Stimulated activated CD4-positive, alpha-beta T cell treated with anti-CD3 and anti-CD28 coated beads, Interleukin-1b, Interleukin-23, amount 100 ng/mL, for 48 hours (primary cell): ENCODE measurements at regions not wholly inside any gene's neighbourhood (a gene's known extent, or its start where the extent isn't known, plus 50 kb on each side); places are given as distances from the start of the nearest gene placed in this dataset.
"Not testable (repeated sequence)": the region's sequence is repeated elsewhere in the genome, so short reads cannot be mapped to it uniquely, and the experiment has no call there.

Experiments
- DNase-seq: peaks from one replicate; pipeline ENCODE4 v3.0.0-alpha.2; 2020

DNA sequence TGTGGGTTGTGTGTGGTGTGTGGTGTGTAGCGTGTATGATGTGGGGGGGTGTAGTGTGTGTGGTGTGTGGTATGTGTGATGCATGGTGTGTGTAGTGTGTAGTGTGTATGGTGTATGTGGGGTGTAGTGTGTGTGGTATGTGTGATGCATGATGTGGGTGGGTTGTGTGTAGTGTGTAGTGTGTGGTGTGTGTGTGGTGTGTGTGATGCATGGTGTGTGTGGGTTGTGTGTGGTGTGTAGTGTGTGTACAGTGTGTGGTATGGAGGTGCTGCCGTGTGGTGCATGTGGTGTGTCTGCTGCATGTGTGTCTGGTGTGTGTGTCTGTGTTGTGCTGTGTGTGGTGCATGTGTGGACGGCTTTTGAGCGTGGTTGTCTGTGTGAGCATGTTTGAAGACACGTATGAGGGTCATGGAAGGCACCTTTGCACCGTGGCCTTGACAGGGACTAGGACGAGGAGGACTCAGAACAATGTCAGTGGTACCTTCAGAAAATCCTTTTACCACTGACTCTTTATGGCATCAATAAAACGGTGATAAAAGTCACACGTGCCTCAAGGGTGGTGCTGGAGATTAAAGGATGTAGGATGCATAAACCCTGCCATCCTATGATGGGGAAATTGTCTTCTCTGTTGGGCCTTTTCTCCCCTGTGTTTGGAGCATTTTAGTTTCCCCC is 328.7 kb upstream of the B3GAT1 start:
- no peak for DNase-seq

DNA sequence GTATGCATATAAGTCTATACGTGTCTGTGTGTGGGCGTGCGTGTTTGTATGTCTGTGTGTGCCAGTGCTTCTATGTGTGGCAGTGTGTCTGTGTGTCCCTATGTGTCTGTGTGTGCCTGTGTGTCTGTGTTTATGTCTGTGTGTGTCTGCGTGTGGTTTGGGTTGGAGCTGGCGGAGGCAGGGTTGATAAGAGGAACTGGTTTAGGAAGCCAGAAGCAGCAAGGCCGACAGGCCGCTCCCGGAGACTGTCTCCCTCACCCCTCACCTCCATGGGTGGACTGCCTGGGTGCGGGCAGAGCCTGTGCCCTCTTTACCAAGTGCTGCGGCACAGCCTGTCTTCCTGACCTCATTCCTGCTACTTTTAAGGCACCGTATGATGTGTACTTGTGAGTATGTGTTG is 327.1 kb upstream of the B3GAT1 start:
- DNase-seq = no peak

DNA sequence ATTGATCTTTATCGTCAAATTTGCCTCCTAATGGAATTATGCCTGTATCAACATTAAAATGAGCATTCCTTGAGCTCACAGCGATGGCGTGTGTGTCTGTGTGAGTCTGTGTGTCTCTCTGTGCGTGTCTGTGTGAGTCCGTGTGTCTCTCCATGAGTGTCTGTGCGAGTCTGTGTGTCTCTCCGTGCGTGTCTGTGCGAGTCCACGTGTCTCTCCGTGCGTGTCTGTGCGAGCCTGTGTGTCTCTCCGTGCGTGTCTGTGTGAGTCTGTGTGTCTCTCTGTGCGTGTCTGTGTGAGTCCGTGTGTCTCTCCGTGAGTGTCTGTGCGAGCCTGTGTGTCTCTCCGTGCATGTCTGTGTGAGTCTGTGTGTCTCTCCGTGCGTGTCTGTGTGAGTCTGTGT is 326.5 kb upstream of the B3GAT1 start:
- no peak for DNase-seq

DNA sequence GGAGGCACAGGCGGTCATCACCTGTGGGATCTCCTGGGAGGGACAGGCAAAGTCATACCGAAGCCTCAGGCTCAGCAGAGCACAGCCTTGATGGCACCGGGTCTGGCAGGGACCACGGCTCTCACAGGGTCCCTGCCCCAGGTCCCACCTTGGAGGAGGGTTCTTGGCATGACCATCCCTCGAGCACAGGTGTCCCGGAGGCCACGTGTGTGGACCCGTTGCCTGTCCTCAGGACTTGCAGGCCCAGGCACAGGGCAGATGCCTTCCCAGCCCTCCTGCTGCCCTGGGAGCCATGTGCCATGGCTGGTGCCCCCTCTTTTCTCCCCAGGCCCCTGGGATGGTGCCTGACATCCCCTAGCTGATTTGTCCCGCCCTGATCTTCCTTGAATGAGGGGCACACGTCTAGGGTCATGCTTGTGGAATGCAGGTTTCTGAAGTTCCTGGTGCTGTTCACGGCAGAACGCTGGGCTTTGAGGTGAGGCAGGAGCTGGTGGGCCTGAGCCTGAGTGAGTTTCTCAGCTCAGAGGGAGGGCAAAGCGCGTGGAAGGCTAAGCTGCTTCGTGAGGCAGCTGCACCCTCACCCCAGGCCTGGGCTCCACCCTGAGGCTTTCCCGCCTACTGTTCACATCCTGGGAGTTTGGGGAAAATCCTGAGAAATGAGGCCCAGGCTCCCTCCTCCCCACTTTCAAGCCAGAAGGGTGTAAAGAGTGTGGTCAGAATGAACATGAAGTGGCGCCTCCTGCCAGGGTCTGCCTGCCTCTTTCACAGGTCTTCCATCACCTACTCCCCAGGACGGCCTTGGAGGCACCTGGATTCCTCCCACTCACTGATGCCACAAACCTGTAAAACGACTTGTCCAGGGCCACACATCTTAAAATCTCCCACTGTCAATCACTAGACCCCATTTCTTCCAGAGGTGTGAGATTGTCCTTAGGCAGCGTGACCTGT is 325.8 kb upstream of the B3GAT1 start:
- no peak for DNase-seq

DNA sequence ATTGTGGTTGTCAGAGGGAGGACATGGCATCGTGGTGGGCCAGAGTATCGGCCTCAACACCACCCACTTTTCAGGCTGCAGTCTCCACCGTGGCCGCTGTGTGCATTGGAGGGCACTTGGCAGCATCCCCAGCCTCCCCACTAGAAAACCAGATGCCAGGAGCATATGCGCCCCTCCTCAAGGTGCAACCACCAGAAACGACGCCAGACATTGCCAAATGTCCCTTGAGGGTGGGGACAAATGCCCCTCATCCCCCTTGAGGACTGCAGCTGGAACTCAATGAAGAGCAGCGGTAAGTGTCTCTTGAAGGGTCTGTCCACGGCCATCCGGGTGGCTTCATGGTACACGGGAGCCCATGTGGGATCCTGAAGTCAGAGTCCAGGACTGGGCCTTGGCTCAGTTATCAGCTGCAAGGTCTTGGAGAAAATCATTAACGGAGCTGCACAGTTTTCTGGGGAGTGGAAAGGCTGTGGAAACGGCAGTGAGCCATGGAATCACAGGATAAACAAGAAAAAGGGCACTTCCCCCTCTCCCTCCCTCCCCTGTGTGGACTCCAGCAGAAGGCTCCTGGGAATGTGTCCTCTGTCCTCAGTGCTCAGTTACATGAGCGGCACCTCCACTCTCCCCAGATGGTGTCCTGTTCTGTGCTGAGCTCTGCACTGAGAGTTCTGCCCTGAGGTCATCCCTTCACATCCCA is 324.4 kb upstream of the B3GAT1 start:
- no peak for DNase-seq

DNA sequence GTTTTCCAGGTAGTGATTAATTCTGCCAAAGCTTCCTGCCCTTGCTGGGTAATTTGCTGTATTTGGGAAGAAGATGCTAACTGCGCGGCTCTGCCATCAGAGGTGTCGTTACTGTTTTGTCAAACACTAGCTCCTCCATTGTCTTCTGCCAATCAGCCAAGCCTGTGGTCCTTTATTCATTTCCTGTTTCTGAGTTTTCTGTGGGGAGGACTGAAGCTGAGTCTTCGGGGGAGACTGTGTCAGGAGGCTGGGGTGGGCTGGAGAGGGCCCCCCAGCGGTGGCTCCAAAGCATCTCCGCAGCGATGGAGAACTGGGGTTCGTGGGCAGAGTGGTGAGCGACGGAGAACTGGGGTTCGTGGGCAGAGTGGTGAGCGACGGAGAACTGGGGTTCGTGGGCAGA is 322.9 kb upstream of the B3GAT1 start:
- no peak for DNase-seq

DNA sequence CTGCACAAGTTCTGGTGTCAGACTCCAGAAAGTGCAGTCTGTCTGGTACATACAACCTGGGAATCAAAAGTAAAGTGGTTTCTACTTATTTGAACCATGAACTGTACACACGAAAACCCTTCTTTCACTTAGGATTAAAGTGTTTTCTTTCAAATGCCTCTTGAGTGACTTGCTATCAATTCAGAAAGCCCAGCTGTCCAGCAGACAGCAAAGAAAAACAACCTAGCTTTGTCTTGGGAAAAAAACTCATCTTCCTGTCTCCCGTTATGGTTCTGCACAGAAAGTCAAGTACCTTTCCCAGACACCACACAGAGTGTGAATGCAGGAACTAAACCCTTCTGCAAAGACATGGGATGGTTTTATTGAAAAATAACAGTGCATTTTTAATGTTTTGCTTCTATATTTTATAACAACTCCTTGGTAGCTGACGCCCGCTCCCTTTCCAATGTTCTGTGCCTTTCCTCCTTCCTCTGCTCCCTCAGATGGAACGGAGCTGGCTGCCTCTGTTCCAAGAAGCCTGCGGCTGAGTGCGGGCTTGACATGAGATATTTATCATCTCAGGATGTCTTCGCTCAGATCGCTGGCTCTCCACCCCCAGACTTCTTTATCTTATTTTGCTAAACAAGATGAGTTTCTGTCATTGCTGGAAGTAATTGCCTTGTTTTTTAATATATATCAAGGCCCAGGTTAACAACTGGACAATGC is 322.3 kb upstream of the B3GAT1 start:
- no peak for DNase-seq

DNA sequence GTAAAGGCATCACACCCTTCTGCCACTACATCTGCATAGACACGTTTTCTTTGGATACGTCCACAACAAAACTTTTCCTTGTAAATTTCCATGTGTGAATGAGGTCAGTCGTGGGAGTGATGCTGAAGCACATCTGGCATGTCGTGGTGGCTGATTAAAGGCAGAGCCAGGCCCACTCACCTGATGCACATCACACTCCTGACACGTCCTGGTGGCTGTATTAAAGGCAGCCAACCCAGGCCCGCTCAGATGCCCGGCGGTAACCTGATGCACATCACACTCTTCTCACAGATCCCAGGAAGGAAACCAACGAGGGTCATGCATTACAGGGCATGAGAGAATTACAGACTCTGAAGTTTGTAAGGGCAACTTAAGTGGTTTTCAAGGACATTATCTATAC is 321.6 kb upstream of the B3GAT1 start:
- DNase-seq = no peak

DNA sequence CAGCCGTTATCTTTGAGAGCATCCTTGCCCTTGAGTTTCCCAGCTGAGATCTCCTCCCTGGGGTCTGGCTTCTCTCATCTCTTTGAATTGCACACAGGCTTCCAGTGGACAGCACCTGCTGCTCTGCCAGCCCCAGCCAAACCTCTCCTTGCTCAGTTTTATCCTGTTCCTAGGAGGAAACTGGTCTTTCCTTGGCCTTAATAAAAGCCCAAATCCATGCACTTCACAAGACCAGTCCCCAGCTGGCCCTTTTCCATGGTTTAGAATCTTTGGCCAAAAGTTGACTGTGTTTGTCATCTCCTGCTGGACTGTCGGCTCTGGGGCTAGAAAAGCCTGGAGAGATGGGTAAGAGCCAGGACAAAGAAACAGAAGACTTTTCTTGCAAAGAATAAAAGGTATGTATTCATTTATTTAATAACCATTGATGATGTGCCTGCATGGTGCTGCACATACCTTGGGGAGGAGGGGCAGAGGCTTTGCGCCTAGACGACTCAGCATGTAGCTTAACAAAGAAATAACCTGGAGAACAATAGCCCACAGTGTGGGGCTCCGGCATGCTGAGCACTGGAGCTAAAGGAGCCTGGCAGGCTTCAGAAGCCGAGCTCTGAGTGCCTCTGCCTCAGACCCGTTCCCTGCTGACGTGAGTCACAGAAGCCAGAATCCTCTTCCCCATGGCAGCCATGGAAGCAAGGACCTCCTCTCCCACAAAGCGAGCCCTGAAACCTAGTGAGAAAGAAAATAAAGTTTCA is 319.3 kb upstream of the B3GAT1 start:
- DNase-seq = no peak

DNA sequence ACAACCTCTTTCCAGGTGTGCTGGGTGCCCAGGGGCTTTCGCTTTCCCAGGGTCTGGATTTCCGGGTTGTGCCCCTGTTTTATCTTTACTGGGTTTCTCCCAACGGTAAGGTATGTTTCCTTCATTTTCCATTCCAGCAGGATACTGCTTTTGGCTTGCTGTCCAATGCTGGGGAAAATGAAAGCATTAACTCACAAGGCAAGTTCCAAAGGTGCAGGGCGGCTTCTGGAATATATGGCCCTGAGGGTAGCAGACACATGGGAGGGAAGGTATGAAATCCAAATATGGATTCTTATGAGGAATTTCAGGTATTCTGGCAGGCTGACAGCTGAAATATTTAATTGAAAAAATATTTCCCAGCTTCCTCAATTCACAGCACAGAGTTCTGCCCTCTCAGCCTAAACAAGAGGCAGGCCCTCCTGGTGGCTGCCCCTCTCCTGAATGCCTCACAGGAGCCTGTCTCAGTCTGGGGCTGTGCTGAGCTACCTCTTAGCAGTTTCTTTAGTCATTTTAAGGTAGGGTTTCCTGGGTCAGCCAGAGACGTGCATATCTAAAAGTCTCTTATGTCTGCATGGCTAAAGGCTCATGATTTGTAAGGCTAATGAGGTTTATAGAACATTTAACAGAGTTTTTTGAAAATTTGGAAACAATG is 318.6 kb upstream of the B3GAT1 start:
- no peak for DNase-seq

DNA sequence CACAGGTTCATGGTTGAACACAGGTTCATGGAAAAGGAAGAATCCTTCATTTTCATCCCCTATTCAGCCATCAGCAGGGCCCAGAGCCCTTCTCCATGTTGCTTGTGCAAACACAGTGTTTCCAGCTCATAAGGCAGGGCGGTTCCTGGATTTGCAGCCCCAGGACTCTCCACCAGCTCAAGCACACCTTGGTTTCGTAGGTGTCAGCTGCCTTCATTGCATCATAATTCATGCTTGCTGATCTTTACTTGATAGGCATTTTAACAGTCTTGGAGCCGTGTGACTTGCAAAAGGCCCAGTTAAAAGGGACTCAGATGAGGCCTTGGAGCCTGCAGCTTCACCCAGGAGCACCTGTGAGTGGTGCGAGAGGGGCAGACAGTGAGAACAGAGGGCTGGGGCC is 318.1 kb upstream of the B3GAT1 start:
- no peak for DNase-seq

DNA sequence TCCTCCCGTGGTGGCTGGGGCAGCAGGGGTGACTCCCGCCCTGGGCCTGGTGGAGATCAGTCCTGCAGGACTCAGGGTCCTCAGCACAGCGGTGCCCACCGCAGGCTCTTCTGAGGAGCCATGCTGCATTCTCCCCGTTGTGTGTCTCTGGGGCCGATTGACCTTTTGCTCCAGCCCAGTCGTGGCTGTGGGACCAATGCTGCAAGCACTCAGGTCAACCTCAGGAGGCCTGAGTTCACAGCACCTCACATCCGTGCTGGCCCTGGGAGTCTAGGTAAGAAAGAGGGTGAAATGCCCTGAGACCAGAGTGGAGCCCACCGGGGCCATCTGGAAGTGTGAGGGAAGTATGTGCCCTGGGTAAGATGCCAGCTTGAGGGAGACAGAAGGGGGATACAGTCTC is 316.1 kb upstream of the B3GAT1 start:
- no peak for DNase-seq

DNA sequence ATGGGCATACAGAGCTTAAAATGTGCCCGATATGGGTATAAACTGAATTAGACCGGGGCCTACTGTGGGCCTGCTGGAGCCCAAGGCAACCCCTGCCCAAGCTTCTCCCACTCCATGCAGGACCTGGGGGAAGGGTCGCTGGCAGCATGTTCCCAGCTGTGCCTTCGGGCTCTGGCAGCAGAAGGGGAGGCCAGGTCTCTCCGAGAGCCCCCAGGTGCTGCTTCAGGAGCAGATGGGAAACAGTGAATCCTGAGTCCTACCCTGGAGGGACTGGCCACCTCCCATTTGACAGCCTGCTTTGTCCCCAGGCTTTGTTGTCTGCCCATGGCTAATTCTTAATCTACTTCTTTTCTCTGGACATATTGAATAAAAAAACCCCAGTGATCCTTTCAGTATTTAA is 315.6 kb upstream of the B3GAT1 start:
- DNase-seq = no peak

DNA sequence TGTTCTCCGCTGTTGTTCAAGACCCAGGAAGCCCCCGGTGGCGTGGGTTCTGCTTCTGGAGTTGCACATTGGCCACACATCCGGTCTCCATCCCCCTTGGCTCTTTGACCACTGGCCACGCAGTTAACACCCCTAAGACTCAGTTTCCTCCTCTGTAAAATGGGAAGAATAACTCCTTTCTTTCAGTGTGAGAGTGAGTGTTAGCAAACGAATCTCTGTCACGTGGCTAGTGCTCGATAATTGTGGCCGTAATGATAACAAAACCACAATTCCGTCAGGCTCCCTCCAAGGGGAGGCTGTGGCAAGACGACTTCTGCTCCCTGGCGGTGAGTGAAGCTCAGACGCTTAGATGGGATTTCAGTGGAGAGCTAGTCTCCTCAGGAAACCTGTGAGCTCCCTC is 315.2 kb upstream of the B3GAT1 start:
- DNase-seq = no peak

DNA sequence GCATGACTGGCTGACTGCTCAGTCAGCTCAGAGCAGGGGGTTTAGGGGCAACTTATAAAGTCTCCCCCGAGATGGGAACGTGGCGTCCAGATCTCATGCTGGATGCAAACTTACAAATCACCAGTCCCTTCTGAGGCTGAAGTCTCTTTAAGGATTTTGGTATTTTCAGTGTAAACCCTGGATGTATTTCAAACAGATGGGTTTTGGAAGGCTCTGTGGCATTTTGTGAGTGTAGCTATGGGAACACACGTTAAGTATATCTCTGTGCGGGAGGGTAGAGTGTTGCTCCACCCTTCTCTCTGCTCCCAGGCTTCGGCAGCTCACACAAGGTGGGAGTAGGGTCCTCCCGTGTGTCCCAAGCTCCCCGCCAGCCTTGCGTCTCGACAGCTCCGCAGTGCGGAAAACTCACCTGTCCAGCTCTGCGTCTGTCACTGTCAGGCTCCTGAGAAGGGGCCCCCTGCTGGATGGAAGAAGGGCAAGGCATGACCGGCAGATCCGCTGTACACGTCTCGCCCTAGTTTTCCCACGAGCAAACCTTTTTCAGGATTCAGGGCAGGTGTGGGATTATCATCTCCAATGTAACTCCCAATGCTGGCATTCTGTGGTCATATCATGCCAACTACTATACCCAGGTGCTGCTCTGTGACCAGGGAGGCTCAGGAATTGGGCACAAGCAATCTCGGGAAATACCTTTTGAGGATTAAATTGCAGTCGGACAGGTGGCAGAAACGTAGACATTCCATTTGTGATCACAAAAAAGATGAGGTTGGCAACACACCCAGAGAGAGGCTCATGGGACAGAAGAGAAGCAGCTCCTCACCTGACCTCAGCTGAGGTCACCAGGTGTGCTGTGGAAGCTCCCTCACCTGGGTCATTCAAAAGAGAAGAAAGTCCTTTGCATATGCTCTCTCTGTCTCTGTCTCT is 313.9 kb upstream of the B3GAT1 start:
- no peak for DNase-seq

DNA sequence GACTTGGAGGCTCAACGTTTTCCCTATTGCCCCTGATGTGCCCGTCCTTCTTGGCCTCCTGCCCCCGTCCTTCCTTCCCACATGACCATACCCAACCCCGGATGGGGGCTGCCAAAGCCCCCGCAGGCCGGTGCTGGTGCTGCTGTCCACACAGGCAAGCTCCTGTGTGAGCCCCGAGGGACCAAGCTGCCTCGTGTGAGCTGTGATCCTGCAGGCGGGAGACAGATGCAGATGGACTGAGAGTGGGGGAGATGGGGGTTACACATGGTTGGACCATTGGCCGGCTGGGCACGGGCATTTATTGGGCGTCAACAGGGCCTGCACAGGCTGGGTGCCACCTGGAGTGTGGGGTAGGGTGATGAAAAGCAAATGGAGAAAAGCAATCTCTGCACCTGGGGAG is 313.2 kb upstream of the B3GAT1 start:
- DNase-seq = no peak

DNA sequence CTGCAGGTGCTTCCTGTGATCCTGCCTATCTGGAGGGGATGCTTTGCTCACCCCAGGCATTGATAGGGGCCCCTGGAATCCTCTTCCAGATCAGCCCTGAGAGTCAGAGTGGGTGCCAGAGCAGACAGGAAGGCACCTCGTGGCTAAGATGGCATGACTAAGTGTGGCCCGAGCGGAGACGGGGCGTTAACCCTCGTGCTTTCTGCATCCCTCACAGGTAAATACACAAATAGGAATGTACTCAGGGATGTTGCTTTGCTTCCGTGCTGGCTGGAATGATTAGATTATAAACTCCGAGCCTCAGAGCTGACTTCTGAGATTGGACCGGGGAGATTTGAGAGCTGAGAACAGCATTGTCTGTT is 312.7 kb upstream of the B3GAT1 start:
- no peak for DNase-seq

DNA sequence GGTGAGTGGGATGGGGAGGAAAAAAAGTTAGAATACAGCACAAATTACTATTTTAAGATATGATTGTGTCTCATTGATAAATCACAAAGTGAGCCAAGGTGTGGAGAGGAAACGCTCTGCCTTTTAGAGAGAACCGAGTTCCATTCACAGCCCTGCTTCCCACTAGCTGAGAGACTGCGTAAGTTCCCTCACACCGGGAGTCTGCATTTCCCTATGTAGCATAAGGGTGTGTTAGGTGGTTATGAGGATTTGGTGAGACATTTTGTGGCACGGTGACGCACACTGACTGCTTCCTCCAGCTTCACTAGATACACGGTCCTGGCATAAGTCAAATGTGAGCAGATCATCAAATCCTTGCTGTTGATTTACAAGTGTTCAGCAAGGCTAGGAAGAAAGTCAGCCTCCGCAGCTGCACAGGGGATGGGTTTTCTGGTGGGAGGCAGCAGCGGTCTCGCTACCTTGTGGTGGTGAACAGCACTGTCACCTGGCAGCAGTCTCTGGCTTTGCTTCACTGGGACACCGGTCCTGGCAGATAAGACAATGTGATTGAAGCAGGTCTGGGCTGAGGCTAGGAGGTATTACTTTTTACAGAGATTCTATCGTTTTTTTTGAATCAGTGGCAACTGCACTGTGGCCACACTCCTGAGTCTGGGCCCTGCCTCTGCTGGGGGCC is 312.2 kb upstream of the B3GAT1 start:
- DNase-seq = no peak

DNA sequence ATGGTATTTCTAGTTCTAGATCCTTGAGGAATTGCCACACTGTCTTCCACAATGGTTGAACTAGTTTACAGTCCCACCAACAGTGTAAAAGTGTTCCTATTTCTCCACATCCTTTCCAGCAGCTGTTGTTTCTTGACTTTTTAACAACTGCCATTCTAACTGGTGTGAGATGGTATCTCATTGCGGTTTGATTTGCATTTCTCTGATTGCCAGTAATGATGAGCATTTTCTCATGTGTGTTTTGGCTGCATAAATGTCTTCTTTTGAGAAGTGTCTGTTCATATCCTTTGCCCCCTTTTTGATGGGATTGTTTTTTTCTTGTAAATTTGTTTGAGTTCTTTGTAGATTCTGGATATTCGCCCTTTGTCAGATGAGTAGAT is 308.6 kb upstream of the B3GAT1 start:
- DNase-seq = not testable (repeated sequence)
